Endothelial cell of umbilical vein (primary cell): ENCODE measurements at regions not wholly inside any gene's neighbourhood (a gene's known extent, or its start where the extent isn't known, plus 50 kb on each side); places are given as distances from the start of the nearest gene placed in this dataset.

Experiments
- BruUV-seq: library from RNA; stranded (reverse); fragments of 400-500 nt; replicated peaks from 2 replicates; lab custom pipeline; 2021; lab: Mats Ljungman, UMichigan
- CTCF ChIA-PET: fragments of 300-600, 350-600 bp; sonication (Branson Sonifier 250); formaldehyde crosslinking; loops from one replicate; lab custom pipeline; 2021; ENCODE audit warnings: antibody characterized with exemption, inconsistent platforms; lab: Charles Lee
- POLR2A ChIA-PET: fragments of 300-600, 350-600 bp; sonication (Branson Sonifier 250); formaldehyde crosslinking; loops from one replicate; lab custom pipeline; 2021; ENCODE audit warnings: antibody characterized with exemption, inconsistent platforms; lab: Charles Lee
- DNase-seq: peaks from one replicate; pipeline ENCODE4 v3.0.0-alpha.2; 2011; ENCODE audit warnings: low read depth, low spot score
- FAIRE-seq: peaks from 2 replicates; lab custom pipeline; 2011; peaks lifted over from hg19 to GRCh38; lab: Jason Lieb, UNC
- H2AFZ ChIP-seq: 2 replicates; pipeline ENCODE4 v1.6.0; 2012; ENCODE audit warnings: low read depth, low read length, control low read depth, inconsistent platforms
- H3K27ac ChIP-seq: 2 replicates; pipeline ENCODE4 v1.5.1; 2011; ENCODE audit warnings: low read depth, mild to moderate bottlenecking, control low read depth, low read length, moderate library complexity; ENCODE audit not compliant: insufficient read depth
- H3K27me3 ChIP-seq, 2 experiments: 2 replicates each; pipeline versions ENCODE4 v1.6.0 to v1.6.1; 2011; ENCODE audit warnings: low read length in 2 of 2, mixed read lengths in 1 of 2; ENCODE audit not compliant: control insufficient read depth in 2 of 2, insufficient read depth in 2 of 2
- H3K36me3 ChIP-seq, 2 experiments: 2 replicates in 1 of 2; 3 replicates in 1 of 2; pipeline ENCODE4 v1.5.1; 2011; ENCODE audit warnings: low read length in 2 of 2, mild to moderate bottlenecking in 1 of 2, moderate library complexity in 1 of 2; ENCODE audit not compliant: control insufficient read depth in 2 of 2, insufficient read depth in 2 of 2; ENCODE audit errors: extremely low read depth in 1 of 2
- H3K4me1 ChIP-seq: 3 replicates; pipeline ENCODE4 v1.5.1; 2011; ENCODE audit warnings: mild to moderate bottlenecking, low read length; ENCODE audit not compliant: control insufficient read depth, insufficient read depth; ENCODE audit errors: extremely low read depth
- H3K4me2 ChIP-seq: 2 replicates; pipeline ENCODE4 v1.6.1; 2011; ENCODE audit warnings: low read length, control low read depth, mixed read lengths; ENCODE audit not compliant: insufficient read depth
- H3K4me3 ChIP-seq, 3 experiments: fragments of 200-600 bp in 1 of 3; sonication (generic), shearing (Covaris generic) in 1 of 3; replicated peaks in 1 of 3; 2 replicates each; pipeline ENCODE4 v1.5.1; 2011 to 2016; ENCODE audit warnings: control low read depth in 3 of 3, low read length in 3 of 3, mild to moderate bottlenecking in 2 of 3, inconsistent platforms in 1 of 3, low read depth in 1 of 3, moderate library complexity in 1 of 3; ENCODE audit not compliant: insufficient read depth in 1 of 3
- H3K79me2 ChIP-seq: 2 replicates; pipeline ENCODE4 v1.6.0; 2012; ENCODE audit warnings: low read length, inconsistent platforms; ENCODE audit not compliant: control insufficient read depth, insufficient read depth
- H3K9ac ChIP-seq: replicated peaks from 2 replicates; pipeline ENCODE3; 2011; ENCODE audit warnings: low read length, control low read depth; ENCODE audit not compliant: insufficient read depth; ENCODE audit errors: extremely low read depth
- H3K9me1 ChIP-seq: replicated peaks from 3 replicates; pipeline ENCODE4 v1.6.0; 2011; ENCODE audit warnings: mild to moderate bottlenecking, low read length; ENCODE audit not compliant: control insufficient read depth, insufficient read depth; ENCODE audit errors: extremely low read depth
- H3K9me3 ChIP-seq: replicated peaks from 2 replicates; pipeline ENCODE4 v1.5.1; 2012; ENCODE audit warnings: low read length, inconsistent platforms; ENCODE audit not compliant: control insufficient read depth, insufficient read depth
- H4K20me1 ChIP-seq: replicated peaks from 2 replicates; pipeline ENCODE3; 2011; ENCODE audit warnings: mild to moderate bottlenecking, low read length; ENCODE audit not compliant: control insufficient read depth, insufficient read depth; ENCODE audit errors: extremely low read depth
- EZH2 ChIP-seq: IDR thresholded peaks from 2 replicates; pipeline ENCODE4 v1.6.1; 2012; ENCODE audit warnings: borderline replicate concordance, low read depth, mild to moderate bottlenecking, moderate library complexity, low read length, inconsistent platforms; ENCODE audit not compliant: severe bottlenecking
- FOS ChIP-seq: IDR thresholded peaks from 2 replicates; pipeline ENCODE4 v1.6.1; 2011; ENCODE audit warnings: mild to moderate bottlenecking, low read length, moderate library complexity, borderline replicate concordance; ENCODE audit not compliant: insufficient read depth
- GATA2 ChIP-seq: IDR thresholded peaks from 2 replicates; pipeline ENCODE4 v1.7.0; 2011; ENCODE audit warnings: low read depth, mild to moderate bottlenecking, moderate library complexity, mixed read lengths, low read length; ENCODE audit not compliant: insufficient read length, insufficient read depth
- JUN ChIP-seq: IDR thresholded peaks from 2 replicates; pipeline ENCODE4 v1.6.1; 2011; ENCODE audit warnings: borderline replicate concordance, low read depth; ENCODE audit not compliant: insufficient read length, insufficient read depth
- MYC ChIP-seq: IDR thresholded peaks from one replicate; pipeline ENCODE4 v1.6.1; 2011; ENCODE audit warnings: mild to moderate bottlenecking, low read depth, low read length
- POLR2A ChIP-seq: IDR thresholded peaks from 2 replicates; pipeline ENCODE4 v1.6.1; 2012; ENCODE audit warnings: low read depth, mild to moderate bottlenecking, control low read depth, low read length
- POLR2AphosphoS5 ChIP-seq: IDR thresholded peaks from 2 replicates; pipeline ENCODE4 v1.6.1; 2012; ENCODE audit warnings: low read depth, mild to moderate bottlenecking, control low read depth, low read length, moderate library complexity; ENCODE audit not compliant: insufficient read depth
- dilution Hi-C: fragments of 300-500 bp; cut with MboI; formaldehyde crosslinking; loops from one replicate; pipeline ENCODE4 v1.15.0; 2019; ENCODE audit warnings: low sequenced_read_pairs; ENCODE audit not compliant: extremely low pct_ligation_motif_present
- intact Hi-C: fragments of 100-400 bp; cut with micrococcal nuclease; formaldehyde crosslinking; loops from one replicate; pipeline ENCODE4 v1.10.0; 2022
- TF ChIP-seq, protein P1 (sequence below), 2 donors: IDR thresholded peaks; 1 replicate in 1 of 2; 2 replicates in 1 of 2; pipeline ENCODE4 v1.5.1; 2011; ENCODE audit warnings: low read length in 2 of 2, mild to moderate bottlenecking in 2 of 2, moderate library complexity in 2 of 2, control low read depth in 1 of 2, inconsistent platforms in 1 of 2, low read depth in 1 of 2; ENCODE audit not compliant: insufficient read depth in 1 of 2; ENCODE audit errors: extremely low read depth in 1 of 2
- TF ChIP-seq, protein P2 (sequence below): IDR thresholded peaks from 2 replicates; pipeline ENCODE4 v1.6.1; 2011; ENCODE audit not compliant: insufficient read depth, insufficient read length

DNA sequence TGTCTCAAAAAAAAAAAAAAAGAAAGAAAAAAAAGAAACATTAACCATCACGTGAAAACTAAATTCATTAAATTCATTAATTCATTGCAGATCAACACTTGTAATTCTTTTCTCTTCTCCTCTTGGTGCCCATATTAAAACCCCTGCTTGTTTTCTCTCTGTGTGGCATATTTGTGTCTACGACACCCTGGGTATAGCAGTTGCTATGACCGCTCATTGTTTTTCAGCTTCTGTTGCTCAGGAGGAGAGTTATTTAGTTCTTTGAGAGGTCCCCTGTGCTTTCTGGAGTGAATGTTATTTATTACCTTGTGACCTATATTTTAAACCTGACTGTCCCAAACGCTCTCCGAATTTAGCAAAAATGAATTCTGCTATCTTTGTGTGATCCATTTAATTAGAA lies 62.3 kb upstream of the CLMP start:
- H3K36me3 ChIP-seq, result no peaks in the 10 kb centered on the region
- intact Hi-C loops (no loop called here), dilution Hi-C loops (loop anchor here (25.0 kb wide), 1 partner anchor 145 kb away; no protein-coding TSS in a partner anchor)
- no peaks in the 10 kb centered on the region for H3K9me3 ChIP-seq
- no peaks in the 10 kb centered on the region for H3K4me1 ChIP-seq
- TF ChIP-seq JUN, result no peak
- TF ChIP-seq MYC, result no peak
- TF ChIP-seq POLR2AphosphoS5, result no peak
- no peak for TF ChIP-seq POLR2A
- TF ChIP-seq, protein P1, sequence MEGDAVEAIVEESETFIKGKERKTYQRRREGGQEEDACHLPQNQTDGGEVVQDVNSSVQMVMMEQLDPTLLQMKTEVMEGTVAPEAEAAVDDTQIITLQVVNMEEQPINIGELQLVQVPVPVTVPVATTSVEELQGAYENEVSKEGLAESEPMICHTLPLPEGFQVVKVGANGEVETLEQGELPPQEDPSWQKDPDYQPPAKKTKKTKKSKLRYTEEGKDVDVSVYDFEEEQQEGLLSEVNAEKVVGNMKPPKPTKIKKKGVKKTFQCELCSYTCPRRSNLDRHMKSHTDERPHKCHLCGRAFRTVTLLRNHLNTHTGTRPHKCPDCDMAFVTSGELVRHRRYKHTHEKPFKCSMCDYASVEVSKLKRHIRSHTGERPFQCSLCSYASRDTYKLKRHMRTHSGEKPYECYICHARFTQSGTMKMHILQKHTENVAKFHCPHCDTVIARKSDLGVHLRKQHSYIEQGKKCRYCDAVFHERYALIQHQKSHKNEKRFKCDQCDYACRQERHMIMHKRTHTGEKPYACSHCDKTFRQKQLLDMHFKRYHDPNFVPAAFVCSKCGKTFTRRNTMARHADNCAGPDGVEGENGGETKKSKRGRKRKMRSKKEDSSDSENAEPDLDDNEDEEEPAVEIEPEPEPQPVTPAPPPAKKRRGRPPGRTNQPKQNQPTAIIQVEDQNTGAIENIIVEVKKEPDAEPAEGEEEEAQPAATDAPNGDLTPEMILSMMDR (IDR thresholded peaks at IDR 0.05; ENCODE audit: extremely low read depth in 1 of 2, insufficient read depth in 1 of 2, low read depth in 1 of 2, low read length in 2 of 2), result no peak
- TF ChIP-seq FOS, result no peak
- TF ChIP-seq EZH2, result no peak
- TF ChIP-seq, protein P2, sequence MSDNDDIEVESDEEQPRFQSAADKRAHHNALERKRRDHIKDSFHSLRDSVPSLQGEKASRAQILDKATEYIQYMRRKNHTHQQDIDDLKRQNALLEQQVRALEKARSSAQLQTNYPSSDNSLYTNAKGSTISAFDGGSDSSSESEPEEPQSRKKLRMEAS, result no peak
- TF ChIP-seq GATA2, result no peak
- H3K79me2 ChIP-seq, result no peaks in the 10 kb centered on the region
- no peaks in the 10 kb centered on the region for H4K20me1 ChIP-seq
- H2AFZ ChIP-seq, result no peak overlapping the region
- no peak overlapping the region for H3K4me3 ChIP-seq
- H3K27me3 ChIP-seq, result peaks cover 0 to 3% of the 10 kb centered on the region in 2 experiments
- no TSS peak for BruUV-seq
- no peaks in the 10 kb centered on the region for H3K9me1 ChIP-seq
- H3K9ac ChIP-seq, result no peak overlapping the region
- DNase-seq, result no peak
- POLR2A ChIA-PET, result no interaction called here
- H3K4me2 ChIP-seq, result no peak overlapping the region
- no peak for FAIRE-seq
- H3K27ac ChIP-seq, result no peak overlapping the region
- CTCF ChIA-PET, result interaction anchor here (0.6 to 5.1 kb wide), 5 partner anchors 11 to 1585 kb away, joined by 3 to 33 read pairs (median 5); no protein-coding TSS in a partner anchor
